HG03196 (cell line): ENCODE measurements at regions not wholly inside any gene's neighbourhood (a gene's known extent, or its start where the extent isn't known, plus 50 kb on each side); places are given as distances from the start of the nearest gene placed in this dataset.

ENCODE experiments used
- ATAC-seq: cut with Tn5 transposase; IDR thresholded peaks from one replicate; pipeline ENCODE4 v1.9.1; 2021; ENCODE audit not compliant: unreplicated experiment

GRCh38 chr5:7000310-7000709 lies 287.1 kb downstream of the TENT4A start:
- no peak for ATAC-seq

GRCh38 chr5:7010591-7010990 lies 297.4 kb downstream of the TENT4A start:
- no peak for ATAC-seq

DNA sequence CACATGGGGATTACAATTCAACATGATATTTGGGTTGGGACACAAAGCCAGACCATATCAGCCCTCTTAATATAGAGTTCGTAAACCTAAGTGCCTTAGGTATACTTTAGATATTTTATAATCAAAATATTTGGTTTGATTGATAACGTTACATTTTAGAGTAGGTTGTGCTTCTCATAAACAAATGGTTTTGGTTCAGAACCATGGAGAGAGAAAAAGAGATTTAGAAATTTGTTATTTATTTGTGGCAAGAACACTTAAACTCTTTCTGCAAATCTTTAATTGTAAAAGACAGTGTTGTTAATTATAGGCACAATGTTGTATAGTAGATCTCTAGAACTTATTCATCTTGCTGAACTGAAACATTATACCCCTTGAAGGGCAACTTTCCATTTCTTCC lies 298.8 kb downstream of the TENT4A start:
- no peak for ATAC-seq

DNA sequence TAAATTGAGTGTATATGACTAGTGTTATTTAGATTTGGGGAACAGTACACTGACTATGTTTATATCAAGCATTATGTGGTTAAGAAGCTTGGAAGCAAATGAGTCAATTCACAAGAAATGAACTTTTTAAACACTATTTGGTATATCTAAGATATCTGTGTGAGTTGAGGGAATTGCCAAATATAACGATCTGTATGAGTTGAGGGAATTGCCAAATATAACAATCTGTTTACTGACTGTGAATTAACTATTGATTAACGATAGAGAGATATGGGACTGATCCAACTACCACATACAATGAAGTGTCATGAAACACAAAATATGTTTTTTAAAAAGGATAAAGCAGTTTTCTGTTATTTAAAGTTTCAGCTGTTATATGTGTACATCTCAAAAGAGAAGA lies 301.4 kb downstream of the TENT4A start:
- no peak for ATAC-seq

DNA sequence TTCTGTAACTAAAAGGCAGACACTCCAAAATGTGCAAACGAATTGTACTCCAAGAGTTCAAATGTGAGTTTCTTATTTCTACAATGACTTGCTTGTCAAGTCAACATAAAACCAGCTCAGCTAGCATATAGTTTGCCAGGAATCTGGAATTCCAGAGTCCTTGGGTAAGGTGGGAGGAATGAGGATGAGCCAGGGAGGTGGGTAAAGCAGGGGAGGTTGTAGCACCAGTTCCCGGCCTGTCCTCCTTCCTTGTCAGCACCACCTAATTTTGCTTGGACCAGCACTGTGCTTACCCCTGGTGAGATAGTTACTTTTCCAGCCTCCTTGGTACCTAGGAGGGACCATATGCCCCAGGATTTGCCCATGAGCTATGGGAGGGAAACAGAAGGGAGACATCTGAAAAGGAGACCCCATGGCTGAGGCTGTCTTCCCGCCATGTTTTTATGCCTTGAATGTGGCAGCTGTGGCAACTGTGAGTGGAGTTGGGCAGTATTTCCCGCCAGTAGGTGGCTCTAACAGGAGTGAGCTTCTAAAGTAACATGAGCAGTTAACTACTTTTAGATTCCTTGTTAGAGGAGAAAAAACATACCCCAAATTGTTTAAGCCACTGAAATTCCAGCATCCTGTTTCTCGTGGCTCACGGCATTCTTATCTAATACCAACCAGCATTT lies 302.5 kb downstream of the TENT4A start:
- ATAC-seq = no peak

GRCh38 chr5:7016999-7017747 lies 303.9 kb downstream of the TENT4A start:
- ATAC-seq = no peak

GRCh38 chr5:7018198-7018597 lies 305.0 kb downstream of the TENT4A start:
- no peak for ATAC-seq

GRCh38 chr5:7018601-7019000 lies 305.4 kb downstream of the TENT4A start:
- no peak for ATAC-seq

GRCh38 chr5:7036192-7036835 lies 323.1 kb downstream of the TENT4A start:
- no peak for ATAC-seq

- ATAC-seq = no peak
Measured at GRCh38 chr5:7039074-7039473, 325.8 kb downstream of the TENT4A start.

DNA sequence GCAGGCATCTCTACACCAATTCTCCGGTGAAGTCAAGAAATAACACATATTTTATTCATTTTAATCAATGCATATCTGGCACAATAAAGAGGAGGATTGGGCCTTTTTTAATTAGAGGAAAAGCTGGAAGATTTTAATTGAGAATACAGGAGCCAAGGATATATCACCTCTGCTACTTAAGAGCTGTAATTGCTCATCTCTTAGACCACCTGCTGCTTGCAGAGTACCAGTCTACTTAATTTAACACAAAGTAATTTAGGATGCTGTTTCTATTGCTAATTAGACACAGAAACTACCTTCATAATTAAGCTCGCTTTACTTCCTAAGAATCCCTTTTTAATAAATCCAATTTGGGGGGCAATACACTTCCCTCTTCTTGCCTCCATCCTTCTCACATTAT lies 326.9 kb downstream of the TENT4A start:
- ATAC-seq = no peak

GRCh38 chr5:7043797-7044196 lies 330.6 kb downstream of the TENT4A start:
- ATAC-seq = no peak

- no peak for ATAC-seq
Measured at GRCh38 chr5:7047511-7048261, 334.5 kb downstream of the TENT4A start.

DNA sequence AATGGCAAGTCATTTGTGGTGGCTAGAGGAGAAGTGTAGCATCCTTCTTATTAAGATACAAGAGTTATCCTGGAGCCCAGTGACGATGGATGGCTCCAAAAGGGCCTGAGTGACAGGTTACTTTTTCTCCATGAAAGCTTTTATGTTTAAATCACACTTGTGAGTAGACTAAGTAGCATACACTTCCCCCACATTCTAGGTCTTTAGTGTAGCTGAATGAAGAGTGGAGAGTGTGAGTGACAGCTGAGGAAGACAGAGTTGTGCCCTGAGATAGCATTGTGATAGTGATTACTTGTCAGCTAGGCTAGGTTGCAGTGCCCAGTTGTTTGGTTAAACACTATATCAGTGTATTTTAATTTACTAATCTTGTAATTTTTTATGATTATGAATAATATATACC lies 337.8 kb downstream of the TENT4A start:
- no peak for ATAC-seq

DNA sequence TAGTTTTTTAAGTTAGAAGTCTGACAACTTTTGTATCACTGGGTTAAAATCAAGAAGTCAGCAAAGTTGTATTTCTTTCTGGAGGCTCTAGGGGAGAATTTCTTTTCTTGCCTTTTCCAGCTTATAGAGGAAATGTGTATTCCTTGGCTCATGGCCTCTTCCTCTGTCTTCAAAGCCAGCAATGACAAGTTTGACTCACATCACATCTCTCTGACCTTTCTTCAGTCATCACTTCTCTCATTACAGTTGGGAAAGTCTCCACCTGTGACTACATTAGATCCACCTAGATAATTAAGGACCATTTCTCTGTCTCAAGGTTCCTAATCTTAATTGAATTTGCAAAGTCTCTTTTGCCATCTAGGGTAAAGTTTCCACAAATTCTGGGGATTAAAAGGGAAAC lies 339.9 kb downstream of the TENT4A start:
- ATAC-seq = no peak

GRCh38 chr5:7053528-7054209 lies 340.4 kb downstream of the TENT4A start:
- ATAC-seq = no peak

- ATAC-seq = no peak
Measured at GRCh38 chr5:7066471-7067235, 329.3 kb upstream of the ADCY2 start.

- no peak for ATAC-seq
Measured at GRCh38 chr5:7068156-7068555, 327.8 kb upstream of the ADCY2 start.

GRCh38 chr5:7068899-7069298 lies 327.0 kb upstream of the ADCY2 start:
- ATAC-seq = no peak

DNA sequence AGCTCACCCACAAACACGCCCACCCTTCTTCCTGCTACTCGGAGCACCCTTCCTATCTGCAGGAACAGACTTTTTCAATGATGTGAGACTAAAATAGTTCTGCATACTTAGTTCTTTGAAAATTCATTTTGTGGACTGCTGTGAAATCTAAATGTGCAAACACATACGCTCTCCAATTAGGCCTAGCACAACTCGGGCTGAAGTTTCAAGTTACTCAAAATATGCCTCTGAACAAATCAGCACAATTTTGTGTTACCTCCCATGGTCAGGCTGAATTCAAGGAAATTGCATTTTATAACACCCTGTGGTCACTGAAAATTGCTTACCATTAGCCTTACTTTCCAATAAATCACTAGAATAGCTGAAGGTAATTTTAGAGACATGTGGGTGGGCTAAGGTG lies 323.8 kb upstream of the ADCY2 start:
- ATAC-seq = no peak
